ENCODE measurements at regions not wholly inside any gene's neighbourhood (a gene's known extent, or its start where the extent isn't known, plus 50 kb on each side); places are given as distances from the start of the nearest gene placed in this dataset.

- CTCF ChIA-PET (ENCODE audit: low intra/inter-chr PET ratio), result no interaction called here
- 0 out of 2 replicates have a peak, but pooled peaks cover 3% of the 10 kb centered on the region for H4K20me1 ChIP-seq (replicated peaks; ENCODE audit: control insufficient read depth, insufficient read depth, low read length)
- ATAC-seq (no peak), DNase-seq (ENCODE audit: extremely low read depth in 1 of 4, low spot score in 3 of 4) (no peak), FAIRE-seq (no peak)
- H3K4me2 ChIP-seq (ENCODE audit: insufficient read depth, low read length), result no peak overlapping the region
- intact Hi-C loops (cut with micrococcal nuclease) (no loop called here), in situ Hi-C loops (cut with MboI) (no loop called here)
- WGBS (ENCODE audit: insufficient coverage, low coverage, missing lambda C conversion rate), result 10% methylated on average over 3 of the region's 3 CpGs
- no peaks in the 10 kb centered on the region for H3K79me2 ChIP-seq (ENCODE audit: control insufficient read depth, insufficient read depth, low read length)
- H3K9me3 ChIP-seq (replicated peaks; ENCODE audit: control insufficient read depth, insufficient read depth, low read depth, low read length), result no peaks in the 10 kb centered on the region
- no peak overlapping the region for H3K9ac ChIP-seq (ENCODE audit: insufficient read depth in 1 of 2, low read depth in 2 of 2, low read length in 2 of 2)
- TF ChIP-seq ZNF79 (CRISPR knock-in tag; IDR thresholded peaks at IDR 0.05; ENCODE audit: low read depth), result no peak
- POLR2A ChIA-PET, result no interaction called here
- peaks cover 6 to 36% of the 10 kb centered on the region in 2 experiments; a peak in 4 of 5 replicates for H3K27me3 ChIP-seq (ENCODE audit: control insufficient read depth in 2 of 2, insufficient read depth in 2 of 2, low read length in 2 of 2)
- no peak overlapping the region for H2AFZ ChIP-seq (ENCODE audit: low read depth, low read length)
- BruUV-seq (replicated peaks), result no TSS peak
- H3K27ac ChIP-seq (ENCODE audit: extremely low read depth, low read depth, low read length), result no peak overlapping the region
- no peak overlapping the region for H3K4me3 ChIP-seq
- H3K9me1 ChIP-seq (ENCODE audit: control insufficient read depth, insufficient read depth, low read length), result no peaks in the 10 kb centered on the region
- H3K4me1 ChIP-seq (replicated peaks in 1 of 2; ENCODE audit: control insufficient read depth in 2 of 2, insufficient read depth in 2 of 2, low read length in 2 of 2), result no peaks in the 10 kb centered on the region; a peak in 1 of 5 replicates
- no peaks in the 10 kb centered on the region for H3K36me3 ChIP-seq (ENCODE audit: control insufficient read depth, insufficient read depth, low read length)
These were observed 97.1 kb upstream of the NXT1 start for GRCh38 chr20:23253524-23253923.

- no peaks in the 10 kb centered on the region for H3K4me1 ChIP-seq (replicated peaks in 1 of 2; ENCODE audit: control insufficient read depth in 2 of 2, insufficient read depth in 2 of 2, low read length in 2 of 2)
- H3K79me2 ChIP-seq (ENCODE audit: control insufficient read depth, insufficient read depth, low read length), result no peaks in the 10 kb centered on the region
- FAIRE-seq, result no peak
- H2AFZ ChIP-seq (ENCODE audit: low read depth, low read length), result no peak overlapping the region
- CTCF ChIA-PET (ENCODE audit: low intra/inter-chr PET ratio), result no interaction called here
- in situ Hi-C loops (cut with MboI) (no loop called here), intact Hi-C loops (cut with micrococcal nuclease) (no loop called here)
- H3K9ac ChIP-seq (ENCODE audit: insufficient read depth in 1 of 2, low read depth in 2 of 2, low read length in 2 of 2), result no peak overlapping the region
- H3K4me2 ChIP-seq (ENCODE audit: insufficient read depth, low read length), result no peak overlapping the region
- H3K27ac ChIP-seq (ENCODE audit: extremely low read depth, low read depth, low read length), result no peak overlapping the region
- no peak overlapping the region for H3K4me3 ChIP-seq
- no peaks in the 10 kb centered on the region for H3K9me1 ChIP-seq (ENCODE audit: control insufficient read depth, insufficient read depth, low read length)
- no peaks in the 10 kb centered on the region for H4K20me1 ChIP-seq (replicated peaks; ENCODE audit: control insufficient read depth, insufficient read depth, low read length)
- BruUV-seq (replicated peaks), result no TSS peak
- DNase-seq (ENCODE audit: extremely low read depth in 1 of 4, low spot score in 3 of 4), result no peak
- H3K36me3 ChIP-seq (ENCODE audit: control insufficient read depth, insufficient read depth, low read length), result no peaks in the 10 kb centered on the region
- H3K27me3 ChIP-seq (ENCODE audit: control insufficient read depth in 2 of 2, insufficient read depth in 2 of 2, low read length in 2 of 2), result peaks cover 8 to 38% of the 10 kb centered on the region in 2 experiments; a peak in 4 of 5 replicates
- no peak for ATAC-seq
- 4% methylated on average over 6 of the region's 6 CpGs for WGBS (ENCODE audit: insufficient coverage, low coverage, missing lambda C conversion rate)
- POLR2A ChIA-PET, result interaction anchor here (1.2 kb wide), 1 partner anchor 31 kb away, joined by 3 read pairs; no protein-coding TSS in a partner anchor
- no peaks in the 10 kb centered on the region for H3K9me3 ChIP-seq (replicated peaks; ENCODE audit: control insufficient read depth, insufficient read depth, low read depth, low read length)
- TF ChIP-seq XRCC4 (IDR thresholded peaks at IDR 0.05; ENCODE audit: extremely low read depth, insufficient read depth, insufficient read length) (no peak), ARNT (IDR thresholded peaks at IDR 0.05) (no peak), U2AF1 (optimal IDR thresholded peaks at IDR 0.05; ENCODE audit: low read depth, low read length) (no peak), SREBF1 (IDR thresholded peaks at IDR 0.05; ENCODE audit: borderline replicate concordance, low read depth, low read length) (no peak), TFAM (CRISPR knock-in tag; conservative IDR thresholded peaks at IDR 0.05) (no peak), SMC3 (conservative IDR thresholded peaks at IDR 0.05; ENCODE audit: insufficient read depth, low read depth, low read length) (no peak), GTF3C2 (IDR thresholded peaks at IDR 0.05; ENCODE audit: borderline replicate concordance, extremely low read depth, insufficient read length) (no peak), U2AF2 (optimal IDR thresholded peaks at IDR 0.05; ENCODE audit: low read depth, low read length) (no peak)
These were observed 98.8 kb upstream of the NXT1 start for GRCh38 chr20:23251779-23252178.
